SK-N-SH treated with all-trans-retinoic acid at 6 μM for 48 hours (cell line): ENCODE measurements at regions not wholly inside any gene's neighbourhood (a gene's known extent, or its start where the extent isn't known, plus 50 kb on each side); places are given as distances from the start of the nearest gene placed in this dataset.

Source experiments
- PATZ1 ChIP-seq: fragments of 250-450 bp; sonication (Bioruptor Pico); IDR thresholded peaks from 2 replicates; pipeline ENCODE4 v1.8.0; 2020; ENCODE audit warnings: mild to moderate bottlenecking, moderate library complexity, borderline replicate concordance
- POU6F1 ChIP-seq: fragments of 250-450 bp; sonication (Bioruptor Pico); IDR thresholded peaks from 2 replicates; pipeline ENCODE4 v1.8.0; 2021; ENCODE audit warnings: low read depth, mild to moderate bottlenecking, moderate library complexity, borderline replicate concordance
- ZFP30 ChIP-seq: fragments of 450-650 bp; formaldehyde crosslinking; IDR thresholded peaks from 2 replicates; pipeline ENCODE4 v1.5.0; 2022; ENCODE audit warnings: mild to moderate bottlenecking, moderate library complexity

- TF ChIP-seq PATZ1 = no peak
- no peak for TF ChIP-seq ZFP30 (CRISPR knock-in tag)
- TF ChIP-seq POU6F1 (CRISPR knock-in tag) = no peak
These were observed 343.0 kb upstream of the EDIL3 start for GRCh38 chr5:84727708-84728107.
